ENCODE measurements at regions not wholly inside any gene's neighbourhood (a gene's known extent, or its start where the extent isn't known, plus 50 kb on each side); places are given as distances from the start of the nearest gene placed in this dataset.
"Not testable (repeated sequence)": the region's sequence is repeated elsewhere in the genome, so short reads cannot be mapped to it uniquely, and the experiment has no call there.

DNA sequence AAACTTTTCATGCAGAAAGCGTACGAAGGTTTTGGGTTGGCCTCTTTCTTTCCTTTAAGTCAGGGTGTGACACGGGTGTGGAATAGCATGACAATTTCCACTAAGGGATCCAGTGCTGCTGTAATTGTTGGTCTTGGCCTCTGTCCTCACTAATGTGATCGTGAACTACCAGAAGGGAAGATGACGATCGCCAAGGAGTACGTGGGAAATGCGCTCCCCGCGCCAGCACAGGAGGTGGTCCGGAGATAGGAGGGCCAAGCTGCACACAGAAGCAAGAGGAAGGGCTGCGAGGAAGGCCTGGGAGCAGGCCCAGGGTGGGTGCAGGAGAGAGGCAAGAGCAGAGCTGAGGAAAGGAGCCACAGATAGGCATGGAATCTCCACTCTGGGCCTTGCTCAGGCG is 79.7 kb upstream of the PODXL start:
- no peak for DNase-seq (ENCODE audit: low spot score)

DNA sequence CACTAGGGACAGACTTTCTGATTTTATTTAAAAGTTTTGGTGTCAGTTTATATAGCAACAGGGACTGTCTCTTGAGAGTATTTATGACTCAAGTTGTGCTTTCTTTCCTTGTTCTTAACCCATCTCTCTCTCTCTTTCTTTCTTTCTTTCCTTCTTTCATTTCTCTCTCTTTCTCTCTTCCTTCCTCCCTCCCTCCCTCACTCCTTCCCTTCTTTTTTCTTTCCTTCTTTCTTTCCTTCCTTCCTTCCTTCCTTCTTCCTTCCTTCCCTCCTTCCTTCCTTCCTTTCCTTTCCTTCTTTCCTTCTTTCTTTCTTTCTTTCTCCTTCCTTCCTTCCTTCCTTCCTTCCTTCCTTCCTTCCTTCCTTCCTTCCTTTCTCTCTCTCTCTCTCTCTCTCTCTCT is 77.8 kb upstream of the PODXL start:
- not testable (repeated sequence) for DNase-seq (ENCODE audit: low spot score)

DNA sequence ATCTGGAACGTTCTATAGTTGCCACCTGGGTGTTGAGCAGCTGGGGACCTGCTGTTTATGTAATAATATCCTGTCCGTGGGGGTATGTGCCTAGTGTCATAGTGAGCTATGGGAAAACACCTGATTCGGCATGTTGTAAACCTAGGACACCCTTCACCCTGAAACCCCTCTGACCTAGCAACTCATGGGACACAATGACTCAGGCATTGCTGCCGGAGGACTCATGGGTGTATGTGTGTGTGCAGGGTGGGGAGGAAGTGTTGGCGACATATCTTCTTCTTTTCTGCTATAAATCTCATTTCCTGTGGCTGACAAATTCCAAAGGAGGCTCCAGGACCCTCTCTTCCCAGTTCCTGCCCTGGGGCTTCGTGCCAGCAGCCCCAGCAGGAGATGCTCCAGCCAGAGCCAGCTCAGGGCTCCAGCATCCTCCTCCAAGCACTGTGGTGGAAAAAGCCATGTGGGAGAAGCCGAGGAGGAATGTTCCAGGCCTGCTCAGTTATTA is 77.0 kb upstream of the PODXL start:
- no peak for DNase-seq (ENCODE audit: low spot score)

DNA sequence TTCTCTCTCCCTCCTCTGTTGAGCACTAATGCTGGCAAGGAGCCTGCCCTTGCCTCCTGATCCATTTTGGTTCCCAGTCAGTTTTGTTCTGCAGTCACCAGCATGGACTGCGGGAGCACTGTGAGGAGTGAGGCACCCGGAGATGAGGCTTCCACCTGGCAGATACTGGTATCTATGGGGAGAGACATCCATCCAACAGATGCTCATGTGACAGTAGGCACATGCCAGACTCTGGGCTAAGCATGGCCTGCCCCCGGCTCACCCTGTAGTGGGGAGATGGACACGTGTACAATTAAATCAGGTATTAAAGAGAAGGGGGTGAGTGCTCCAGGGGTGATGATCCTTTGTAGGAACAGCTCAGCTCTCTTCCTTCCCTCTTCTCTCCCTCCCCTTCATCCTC is 74.0 kb upstream of the PODXL start:
- DNase-seq (ENCODE audit: low spot score): no peak

DNA sequence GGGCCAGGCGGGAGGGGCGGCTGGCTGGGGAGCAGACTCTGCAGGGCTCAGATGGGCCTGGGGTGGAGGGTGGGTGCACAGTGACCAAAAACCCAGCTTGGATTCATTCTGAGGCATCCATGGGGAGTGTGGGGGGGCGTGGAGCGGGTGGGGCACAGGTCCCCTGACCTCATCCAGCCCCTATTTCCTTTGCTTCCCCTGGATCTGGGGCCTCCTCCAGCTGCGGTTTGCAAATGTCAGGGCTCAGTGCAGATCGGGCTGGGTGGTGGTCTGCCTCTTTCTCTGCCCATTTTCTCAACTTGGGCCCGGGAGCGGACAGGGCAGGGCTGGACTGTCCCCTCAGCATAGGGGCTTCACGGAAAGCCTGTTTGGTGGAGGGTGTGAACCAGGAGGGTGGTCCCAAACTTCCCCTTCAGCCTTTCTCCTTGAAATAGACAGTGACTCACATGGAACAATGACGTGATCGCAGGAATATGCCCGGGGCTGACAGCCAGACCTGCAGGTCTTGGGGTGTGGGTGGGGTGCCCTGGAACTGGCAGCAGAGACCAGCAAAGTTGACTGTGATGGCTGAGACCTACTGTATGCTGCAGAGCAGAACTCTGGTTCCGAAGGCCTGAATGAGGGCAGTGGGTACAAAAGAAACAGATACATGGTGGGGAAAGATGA is 72.9 kb upstream of the PODXL start:
- no peak for DNase-seq (ENCODE audit: low spot score)

DNA sequence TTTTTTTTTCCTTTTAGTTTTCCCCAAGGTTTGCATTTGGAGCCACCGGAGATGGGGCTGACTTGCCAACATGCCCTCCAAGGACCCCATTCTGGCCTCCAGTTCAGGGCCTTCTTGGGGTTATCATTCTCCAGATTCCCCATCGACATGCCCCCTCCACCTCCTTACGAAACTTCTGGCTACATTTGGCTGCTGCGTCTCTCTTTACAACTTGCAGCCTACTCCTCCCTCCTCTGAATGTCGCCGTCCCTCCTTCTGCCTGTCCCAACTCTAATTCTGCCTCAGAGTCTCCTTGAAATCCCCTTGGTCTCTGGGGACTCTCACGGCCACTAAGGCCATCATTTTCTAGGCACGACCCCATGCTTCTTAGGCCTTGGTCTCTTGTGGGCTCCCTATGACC is 72.2 kb upstream of the PODXL start:
- no peak for DNase-seq (ENCODE audit: low spot score)

DNA sequence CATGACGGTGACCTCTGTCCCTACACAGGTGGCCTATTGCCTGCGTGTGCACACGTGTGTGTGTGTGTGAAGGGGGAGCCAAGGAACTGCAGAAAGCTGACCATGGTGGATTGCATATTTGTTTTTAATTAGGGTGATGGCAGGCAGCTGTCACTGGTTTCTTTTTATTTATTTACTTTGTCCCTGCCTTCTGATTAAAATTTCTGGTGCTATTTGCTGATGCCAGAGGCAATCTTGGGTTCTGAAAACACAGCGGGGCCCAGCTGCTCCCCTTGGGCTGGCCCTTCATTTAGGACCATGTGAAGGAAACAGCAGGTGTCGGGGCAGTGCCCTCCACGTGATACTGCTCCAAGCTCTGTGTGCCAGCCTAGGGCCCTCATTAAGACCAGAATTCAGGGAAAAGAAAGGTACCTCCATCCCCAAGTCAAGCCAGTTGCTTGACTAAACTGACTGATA is 71.3 kb upstream of the PODXL start:
- DNase-seq (ENCODE audit: low spot score): no peak

DNA sequence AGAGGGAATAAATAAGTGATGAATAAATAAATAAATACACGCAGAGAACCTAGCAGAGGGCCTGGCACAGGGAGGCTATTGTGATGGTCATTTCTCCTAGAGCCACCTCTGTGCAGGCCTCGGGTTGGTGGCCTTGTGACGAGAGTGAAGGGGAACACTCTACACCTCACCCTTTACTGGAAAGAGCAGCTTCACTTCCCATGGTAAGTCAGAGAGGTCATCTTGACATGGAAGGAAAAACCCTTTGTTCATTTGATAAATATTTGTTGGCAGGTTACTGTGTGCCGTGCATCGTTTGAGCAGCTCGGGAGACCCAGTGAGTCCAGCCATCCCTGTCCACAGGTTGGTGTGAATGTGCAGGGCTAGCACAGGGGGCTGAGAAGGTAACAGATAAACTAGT is 70.2 kb upstream of the PODXL start:
- DNase-seq (ENCODE audit: low spot score): no peak

DNA sequence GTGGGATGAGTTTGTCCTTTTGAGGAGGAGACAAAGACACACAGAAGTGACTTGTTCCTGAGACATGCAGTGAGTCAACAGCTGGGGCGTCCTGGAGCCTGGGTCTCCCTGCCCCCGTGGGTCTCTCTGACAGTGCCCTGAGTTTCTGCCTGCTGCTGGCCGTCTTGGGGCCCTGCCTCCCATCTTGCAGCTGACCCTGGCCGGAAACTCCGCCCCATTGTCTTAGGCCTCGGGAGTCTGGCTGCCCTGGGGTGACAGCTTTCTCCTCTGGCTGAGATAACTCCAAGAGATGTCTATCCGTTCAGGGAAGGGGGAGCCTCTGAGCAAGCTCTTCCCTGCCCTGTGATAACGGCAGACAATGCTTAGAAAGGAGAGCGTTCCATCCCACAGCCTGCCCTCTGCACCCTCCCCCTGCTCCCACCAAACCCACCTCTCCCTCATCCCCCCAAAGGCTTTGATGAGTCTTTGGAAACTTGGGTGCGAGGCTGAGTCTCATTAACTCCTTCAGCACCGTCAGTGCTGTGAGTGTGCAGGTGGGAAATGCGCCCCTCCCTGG is 69.5 kb upstream of the PODXL start:
- DNase-seq (ENCODE audit: low spot score): no peak

DNA sequence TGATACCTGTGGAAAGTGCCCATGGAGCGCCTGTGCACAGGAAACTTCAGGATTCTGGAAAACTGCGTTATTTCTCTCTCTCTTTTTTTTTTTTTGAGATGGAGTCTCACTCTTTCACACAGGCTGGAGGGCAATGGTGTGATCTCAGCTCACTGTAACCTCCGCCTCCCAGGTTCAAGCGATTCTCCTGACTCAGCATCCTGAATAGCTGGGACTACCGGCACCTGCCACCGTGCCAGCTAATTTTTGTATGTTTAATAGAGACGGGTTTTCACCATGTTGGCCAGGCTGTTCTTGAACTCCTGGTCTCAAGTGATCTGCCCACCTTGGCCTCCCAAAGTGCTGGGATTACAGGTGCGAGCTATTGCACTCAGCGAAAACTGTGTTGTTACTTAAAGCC is 68.9 kb upstream of the PODXL start:
- not testable (repeated sequence) for DNase-seq (ENCODE audit: low spot score)

DNA sequence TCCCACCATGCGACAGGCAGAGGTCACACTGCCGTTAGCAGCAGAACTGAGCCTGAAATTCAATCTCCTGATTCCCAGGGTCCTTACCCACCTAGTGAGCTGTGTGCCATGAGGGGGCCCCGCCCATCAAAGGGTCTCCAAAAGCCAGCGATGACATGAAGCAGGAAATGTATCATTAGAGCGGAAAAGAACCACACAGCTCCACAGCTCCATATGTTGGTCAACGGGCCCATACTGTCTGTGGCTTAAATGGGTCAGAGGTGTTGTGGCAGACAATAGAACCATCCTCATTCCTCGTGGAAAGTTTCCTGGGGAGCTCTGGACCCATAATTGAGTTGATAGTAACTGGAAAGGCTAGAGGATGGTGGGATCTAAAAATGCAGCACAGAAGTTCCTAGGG is 68.1 kb upstream of the PODXL start:
- DNase-seq (ENCODE audit: low spot score): no peak

DNA sequence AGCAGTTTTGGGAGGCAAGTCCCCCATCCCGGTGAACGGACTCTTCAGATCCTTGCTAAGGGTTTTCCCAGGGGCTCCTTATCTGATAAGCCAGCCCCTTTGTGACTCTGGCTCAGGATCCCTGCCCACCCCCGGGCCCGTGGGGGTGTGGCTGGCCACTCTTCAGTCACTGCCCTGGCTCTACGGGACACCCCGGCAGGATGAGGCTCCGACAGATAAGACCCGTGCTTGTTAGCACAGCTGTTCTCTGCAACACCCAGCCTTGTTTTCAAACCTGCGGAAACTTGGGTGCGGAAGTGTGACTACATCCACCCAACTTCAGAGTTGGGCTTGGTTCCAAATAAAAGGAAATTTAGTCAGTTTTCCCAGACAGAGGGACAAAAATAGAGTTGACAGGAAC is 66.7 kb upstream of the PODXL start:
- DNase-seq (ENCODE audit: low spot score): no peak

DNA sequence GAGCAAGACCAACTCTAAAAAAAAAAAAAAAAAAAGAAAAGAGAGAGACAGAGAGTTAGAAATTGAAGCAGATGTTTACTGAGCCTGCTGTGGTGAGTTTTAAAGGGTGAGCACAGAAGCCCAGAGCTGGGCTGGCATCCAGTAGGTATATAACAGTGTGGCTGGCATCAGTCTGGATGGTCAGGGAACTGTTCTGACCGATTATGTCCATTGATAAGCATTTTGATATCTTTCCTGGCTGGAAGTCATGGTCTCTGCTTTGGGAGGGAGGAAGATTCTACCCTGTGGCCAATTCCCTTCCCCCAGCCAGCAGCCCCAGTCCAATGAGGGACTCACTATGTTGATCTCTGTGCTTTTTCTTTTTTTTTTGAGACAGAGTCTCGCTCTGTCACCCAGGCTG is 65.2 kb upstream of the PODXL start:
- DNase-seq (ENCODE audit: low spot score): no peak

DNA sequence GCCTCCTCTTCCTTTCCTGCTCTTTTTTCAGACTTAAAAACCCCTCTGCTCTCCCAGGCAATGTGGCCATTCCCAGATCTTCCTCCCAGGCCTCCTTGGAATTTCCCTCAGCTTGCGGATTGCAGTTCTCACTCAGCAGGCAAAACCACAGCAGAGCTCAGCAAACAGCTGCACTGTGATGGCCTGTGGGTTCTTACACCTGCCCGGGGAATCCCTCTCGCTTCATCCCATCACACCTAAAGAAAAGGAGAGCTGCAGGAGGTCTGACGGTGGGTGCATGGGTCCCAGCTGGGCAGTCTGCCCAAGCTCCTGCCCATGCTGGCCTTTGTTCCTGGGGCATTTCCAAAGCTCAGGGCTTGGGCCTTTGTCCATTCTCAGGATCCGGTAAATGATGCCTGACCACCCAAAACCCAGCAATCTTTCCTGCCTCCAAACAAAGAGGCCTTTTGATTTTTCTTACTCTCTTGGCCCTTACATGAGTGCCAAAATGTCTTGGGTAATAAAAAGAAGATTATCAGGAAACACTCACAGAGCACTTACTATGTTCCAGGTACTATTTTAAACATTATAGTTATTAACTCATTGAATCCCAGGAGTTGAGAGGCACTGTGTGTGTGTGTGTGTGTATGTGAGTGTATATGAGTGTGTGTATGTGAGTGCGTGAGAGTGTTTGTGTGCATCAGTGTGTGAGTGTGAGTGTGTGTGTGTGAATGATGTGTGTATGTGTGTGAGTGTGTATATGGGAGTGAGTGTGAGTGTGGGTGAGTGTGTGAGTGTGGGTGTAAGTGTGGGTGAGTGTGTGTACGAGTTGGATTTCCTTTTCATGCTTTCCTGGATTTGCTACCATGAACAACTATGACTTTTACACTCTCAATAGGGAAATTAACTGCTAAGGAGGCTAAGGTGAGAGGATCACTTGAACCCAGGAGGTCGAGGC is 64.5 kb upstream of the PODXL start:
- no peak for DNase-seq (ENCODE audit: low spot score)

DNA sequence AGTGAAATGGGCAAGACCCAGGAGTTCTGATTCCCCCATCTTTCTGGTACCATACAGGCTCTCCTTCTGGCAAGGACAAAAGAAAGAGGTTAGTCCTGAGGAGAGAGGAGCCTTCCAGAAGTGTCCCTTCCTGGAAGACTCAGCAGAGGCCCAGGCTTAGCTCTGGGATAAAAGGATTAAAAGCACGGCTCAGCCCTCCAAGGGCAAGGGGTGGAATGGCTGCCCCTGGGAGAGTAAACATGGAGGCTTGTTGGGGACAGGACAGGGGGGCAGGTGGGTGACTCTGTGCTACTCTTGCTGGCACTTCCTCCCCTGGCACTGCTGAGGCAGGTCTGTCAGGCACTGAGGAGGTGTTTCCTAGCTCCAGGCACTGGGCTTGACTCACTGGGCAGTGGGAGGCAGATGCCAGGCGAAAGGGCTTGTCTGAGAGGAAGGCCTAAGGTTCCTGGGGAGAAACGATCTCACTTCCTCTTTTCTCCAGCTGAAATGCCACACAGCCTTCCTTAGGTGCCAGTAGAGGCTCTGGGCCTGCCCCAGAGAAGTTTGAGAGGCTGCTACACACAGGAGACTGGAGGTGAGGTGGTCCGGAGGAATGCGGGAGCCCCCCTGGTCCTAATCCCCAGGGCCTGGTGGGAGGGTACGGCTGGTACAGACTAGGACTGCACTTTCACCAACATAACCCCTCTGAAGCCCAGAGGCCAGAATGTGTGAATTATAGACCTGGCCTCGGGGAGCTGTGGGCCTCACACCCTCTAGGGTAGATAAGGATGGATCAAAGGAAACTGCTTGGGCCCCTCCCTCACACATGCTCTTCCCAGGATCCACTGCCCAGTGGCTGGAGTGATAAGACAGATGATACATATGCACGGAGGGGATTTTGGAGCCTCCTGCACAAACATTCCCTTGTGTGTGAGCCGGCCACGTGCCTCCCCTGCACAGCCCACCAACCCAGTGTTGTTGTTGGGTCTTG is 63.2 kb upstream of the PODXL start:
- DNase-seq (ENCODE audit: low spot score): no peak

DNA sequence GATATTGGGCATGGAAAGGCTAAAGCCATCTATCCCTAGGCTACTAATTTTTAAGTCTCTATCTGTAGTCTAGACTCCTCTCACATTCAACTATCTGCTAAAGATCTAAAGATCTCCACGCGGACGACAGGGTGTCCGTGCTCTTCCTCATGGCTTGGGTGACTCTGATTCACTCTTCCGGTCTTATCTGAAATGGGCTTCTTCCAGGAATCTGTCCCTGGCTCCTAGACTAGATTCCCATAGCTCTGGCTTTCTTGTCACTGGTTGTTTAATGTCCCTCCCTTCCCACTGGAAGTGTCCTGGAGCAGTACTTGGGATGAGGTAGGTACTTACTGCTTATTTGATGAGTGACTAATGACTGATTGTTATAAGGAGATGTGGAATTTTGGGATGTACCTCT is 62.0 kb upstream of the PODXL start:
- DNase-seq (ENCODE audit: low spot score): no peak

DNA sequence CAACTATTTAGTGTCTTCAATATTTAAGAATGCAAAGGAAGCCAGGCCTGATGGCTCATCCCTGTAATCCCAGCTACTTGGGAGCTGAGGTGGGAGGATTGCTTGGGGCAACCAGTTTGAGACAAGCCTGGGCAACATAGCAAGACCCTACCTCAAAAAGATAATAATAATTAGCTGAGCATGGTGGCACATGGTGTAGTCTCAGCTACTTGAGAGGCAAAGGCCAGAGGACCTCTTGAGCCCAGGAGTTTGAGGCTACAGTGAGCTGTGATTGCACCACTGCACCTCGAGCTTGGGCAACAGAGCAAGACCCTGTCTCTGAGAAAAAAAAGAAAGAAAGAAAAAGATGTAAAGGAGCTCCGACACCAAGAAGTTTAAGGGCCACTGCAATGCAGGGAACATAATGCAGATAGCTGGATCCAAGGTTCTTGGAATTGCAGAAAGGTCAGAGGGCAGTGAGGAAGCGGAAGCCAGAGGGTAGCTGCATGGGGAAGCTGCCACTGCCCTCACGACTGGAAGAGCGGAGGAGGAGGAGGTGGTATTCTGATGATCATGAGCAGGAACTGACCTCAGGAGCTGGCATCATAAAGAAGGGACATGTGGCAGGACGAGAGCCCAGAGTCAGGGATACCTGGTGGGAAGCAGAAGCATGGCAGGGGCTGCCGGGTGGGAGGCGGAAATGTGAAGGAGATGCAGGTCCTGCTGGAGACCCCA is 60.2 kb upstream of the PODXL start:
- DNase-seq (ENCODE audit: low spot score): no peak

DNA sequence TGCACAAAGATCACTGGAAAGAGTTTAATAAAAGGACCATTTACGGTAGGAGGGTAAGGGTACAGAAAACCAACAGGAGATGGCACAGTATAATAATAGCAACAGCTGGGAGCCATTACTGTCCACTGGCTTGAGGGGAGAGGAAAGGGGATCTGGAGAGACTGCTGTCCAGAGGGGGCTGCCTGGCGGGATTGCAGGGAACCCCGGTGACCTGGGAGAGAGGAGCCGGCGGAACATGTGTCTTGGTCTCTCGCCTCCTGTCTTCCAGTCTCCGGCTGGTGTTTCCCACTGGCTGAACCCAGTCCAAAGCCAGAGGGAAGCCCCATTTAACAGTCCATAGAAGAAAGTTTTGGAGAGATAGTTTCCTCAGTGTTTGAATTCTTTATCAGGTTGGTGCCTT is 57.5 kb upstream of the PODXL start:
- DNase-seq (ENCODE audit: low spot score): no peak

DNA sequence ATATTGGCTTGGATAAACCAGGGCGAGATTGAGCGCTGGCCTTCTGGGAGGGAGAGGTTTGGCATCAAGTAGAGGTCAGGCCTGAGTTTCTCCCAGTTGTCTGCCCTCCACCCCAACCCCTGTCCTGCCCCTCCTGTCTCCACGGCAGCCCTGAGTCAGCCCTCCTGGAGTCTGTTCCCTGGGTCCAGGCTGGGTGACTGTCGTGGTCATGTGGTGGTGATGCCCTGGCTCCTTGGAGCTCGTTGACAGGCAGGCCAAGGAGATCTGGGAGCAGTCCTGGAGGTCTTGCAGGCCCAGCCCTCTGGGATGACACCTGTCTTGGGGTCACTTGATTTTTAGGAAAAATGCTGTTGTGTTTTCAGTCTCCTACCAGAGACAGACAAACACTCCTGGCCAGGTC is 53.6 kb upstream of the PODXL start:
- no peak for DNase-seq (ENCODE audit: low spot score)

DNA sequence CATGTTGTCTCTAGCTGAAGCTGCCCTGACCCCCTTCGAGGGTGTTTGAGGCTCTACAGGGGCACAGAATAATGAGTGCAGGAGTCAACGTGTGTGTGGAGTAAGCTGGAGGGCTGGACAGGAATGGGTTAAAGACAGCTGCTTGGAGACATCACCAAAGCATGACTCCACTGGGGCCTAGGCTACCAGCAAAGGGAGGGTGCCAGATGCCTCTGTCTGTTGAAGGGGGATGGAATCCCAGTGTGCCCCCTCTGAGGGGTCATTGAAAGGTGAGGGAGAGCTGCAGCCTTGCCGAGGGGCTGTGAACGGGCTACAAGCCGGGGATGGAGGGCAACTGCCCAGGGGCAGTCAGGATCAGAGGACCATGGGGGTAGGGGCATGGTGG is 51.7 kb upstream of the PODXL start:
- no peak for DNase-seq (ENCODE audit: low spot score)

Data from CD4-positive, alpha-beta T cell treated with Interleukin-2 at 100 ng/mL for 4 hours (primary cell).